Testis (tissue), 2 donors: ENCODE measurements at regions not wholly inside any gene's neighbourhood (a gene's known extent, or its start where the extent isn't known, plus 50 kb on each side); places are given as distances from the start of the nearest gene placed in this dataset.

ENCODE experiments used
- CTCF ChIP-seq, 3 experiments: fragments of 450-650 bp in 2 of 3; fragments of 200-600 bp in 1 of 3; sonication (generic) in 1 of 3; IDR thresholded peaks; one replicate each; pipeline ENCODE4 v1.5.1; 2016 to 2019; ENCODE audit warnings: antibody characterized with exemption in 3 of 3, mild to moderate bottlenecking in 2 of 3, moderate library complexity in 1 of 3
- POLR2A ChIP-seq: fragments of 450-650 bp; IDR thresholded peaks from one replicate; pipeline ENCODE4 v1.6.1; 2017; ENCODE audit warnings: antibody characterized with exemption, mild to moderate bottlenecking, moderate library complexity

GRCh38 chr20:60467771-60468170 is 509.5 kb downstream of the CDH26 start:
- TF ChIP-seq CTCF (IDR thresholded peaks at IDR 0.05) (no peak), POLR2A (no peak)
